AG10803 (cell line): ENCODE measurements at regions not wholly inside any gene's neighbourhood (a gene's known extent, or its start where the extent isn't known, plus 50 kb on each side); places are given as distances from the start of the nearest gene placed in this dataset.
"Not testable (repeated sequence)": the region's sequence is repeated elsewhere in the genome, so short reads cannot be mapped to it uniquely, and the experiment has no call there.

ENCODE experiments used
- DNase-seq: peaks from one replicate; pipeline ENCODE4 v3.0.0; 2010; ENCODE audit warnings: low read depth
- H3K4me3 ChIP-seq: 2 replicates; pipeline ENCODE4 v1.5.1; 2011; ENCODE audit warnings: mild to moderate bottlenecking, low read length, control low read depth
- TF ChIP-seq, protein P1 (sequence below): conservative IDR thresholded peaks from 2 replicates; pipeline ENCODE4 v1.5.1; 2011; ENCODE audit warnings: mild to moderate bottlenecking, low read length, control low read depth, inconsistent platforms

DNA sequence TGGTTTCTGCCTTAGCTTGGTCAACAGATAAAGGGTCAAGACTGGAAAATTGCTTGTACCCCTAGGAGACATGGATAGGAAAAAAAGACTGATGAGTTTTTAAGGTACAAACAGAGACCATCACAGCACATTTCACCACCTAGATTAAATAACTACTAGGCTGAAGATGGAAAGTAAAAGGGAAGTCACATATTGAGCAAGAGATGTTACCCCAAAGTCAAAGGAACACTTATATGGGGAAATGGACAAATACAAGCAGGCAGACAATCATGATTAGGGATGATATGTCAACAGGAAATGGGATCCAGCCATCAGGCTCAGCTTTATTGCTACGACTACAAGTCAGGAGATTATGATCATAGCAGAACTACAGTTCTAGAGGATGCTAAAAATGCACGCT lies 1643.1 kb upstream of the CELF4 start:
- TF ChIP-seq, protein P1, sequence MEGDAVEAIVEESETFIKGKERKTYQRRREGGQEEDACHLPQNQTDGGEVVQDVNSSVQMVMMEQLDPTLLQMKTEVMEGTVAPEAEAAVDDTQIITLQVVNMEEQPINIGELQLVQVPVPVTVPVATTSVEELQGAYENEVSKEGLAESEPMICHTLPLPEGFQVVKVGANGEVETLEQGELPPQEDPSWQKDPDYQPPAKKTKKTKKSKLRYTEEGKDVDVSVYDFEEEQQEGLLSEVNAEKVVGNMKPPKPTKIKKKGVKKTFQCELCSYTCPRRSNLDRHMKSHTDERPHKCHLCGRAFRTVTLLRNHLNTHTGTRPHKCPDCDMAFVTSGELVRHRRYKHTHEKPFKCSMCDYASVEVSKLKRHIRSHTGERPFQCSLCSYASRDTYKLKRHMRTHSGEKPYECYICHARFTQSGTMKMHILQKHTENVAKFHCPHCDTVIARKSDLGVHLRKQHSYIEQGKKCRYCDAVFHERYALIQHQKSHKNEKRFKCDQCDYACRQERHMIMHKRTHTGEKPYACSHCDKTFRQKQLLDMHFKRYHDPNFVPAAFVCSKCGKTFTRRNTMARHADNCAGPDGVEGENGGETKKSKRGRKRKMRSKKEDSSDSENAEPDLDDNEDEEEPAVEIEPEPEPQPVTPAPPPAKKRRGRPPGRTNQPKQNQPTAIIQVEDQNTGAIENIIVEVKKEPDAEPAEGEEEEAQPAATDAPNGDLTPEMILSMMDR, result no peak
- no peak overlapping the region for H3K4me3 ChIP-seq
- DNase-seq, result no peak

DNA sequence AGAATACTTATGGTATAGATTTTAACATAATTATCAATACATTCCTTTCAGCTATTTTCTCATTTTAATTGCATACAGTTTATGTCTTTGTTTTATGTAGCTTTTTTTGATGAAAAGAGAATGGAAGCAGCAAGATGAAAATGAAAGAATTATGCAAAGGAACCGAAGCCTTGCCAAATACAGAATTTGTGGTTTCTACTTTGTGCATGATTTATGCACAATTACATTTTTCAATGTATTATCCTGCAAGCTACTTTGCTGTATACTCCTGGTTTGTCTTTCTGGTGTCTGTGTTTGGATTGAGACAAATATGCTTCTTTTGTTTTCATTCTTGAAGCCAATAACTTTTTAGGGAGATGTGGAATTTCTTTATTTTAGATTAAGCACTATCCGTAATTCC lies 1642.6 kb upstream of the CELF4 start:
- no peak for DNase-seq
- TF ChIP-seq, protein P1, result no peak
- H3K4me3 ChIP-seq, result no peak overlapping the region

DNA sequence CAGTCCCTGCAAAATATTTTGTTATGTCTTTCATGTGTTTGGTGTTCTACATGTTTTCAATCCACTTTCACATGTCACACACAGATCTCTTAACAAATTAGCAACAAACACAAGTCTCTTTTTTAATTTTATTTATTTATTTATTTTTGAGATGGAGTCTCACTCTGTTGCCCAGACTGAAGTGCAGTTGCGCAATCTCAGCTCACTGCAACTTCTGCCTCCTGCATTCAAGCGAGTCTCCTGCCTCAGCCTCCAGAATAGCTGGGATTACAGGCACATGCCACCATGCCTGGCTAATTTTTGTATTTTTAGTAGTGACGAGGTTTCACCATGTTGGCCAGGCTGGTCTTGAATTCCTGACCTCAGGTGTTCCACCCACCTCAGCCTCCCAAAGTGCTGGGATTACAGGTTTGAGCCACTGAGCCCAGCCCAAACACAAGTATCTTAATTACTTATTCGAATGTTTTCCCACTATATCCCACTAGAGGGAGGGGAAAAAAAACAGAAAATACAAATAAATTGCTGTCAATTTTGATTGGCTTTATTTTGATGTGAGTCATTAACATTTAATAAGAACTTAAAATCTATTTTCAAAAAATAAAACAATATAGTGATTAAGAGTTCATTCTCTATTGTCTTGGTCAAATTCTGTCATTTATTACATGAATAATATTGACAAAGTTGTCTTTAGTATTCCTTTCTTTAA lies 1641.0 kb upstream of the CELF4 start:
- not testable (repeated sequence) for DNase-seq, H3K4me3 ChIP-seq

DNA sequence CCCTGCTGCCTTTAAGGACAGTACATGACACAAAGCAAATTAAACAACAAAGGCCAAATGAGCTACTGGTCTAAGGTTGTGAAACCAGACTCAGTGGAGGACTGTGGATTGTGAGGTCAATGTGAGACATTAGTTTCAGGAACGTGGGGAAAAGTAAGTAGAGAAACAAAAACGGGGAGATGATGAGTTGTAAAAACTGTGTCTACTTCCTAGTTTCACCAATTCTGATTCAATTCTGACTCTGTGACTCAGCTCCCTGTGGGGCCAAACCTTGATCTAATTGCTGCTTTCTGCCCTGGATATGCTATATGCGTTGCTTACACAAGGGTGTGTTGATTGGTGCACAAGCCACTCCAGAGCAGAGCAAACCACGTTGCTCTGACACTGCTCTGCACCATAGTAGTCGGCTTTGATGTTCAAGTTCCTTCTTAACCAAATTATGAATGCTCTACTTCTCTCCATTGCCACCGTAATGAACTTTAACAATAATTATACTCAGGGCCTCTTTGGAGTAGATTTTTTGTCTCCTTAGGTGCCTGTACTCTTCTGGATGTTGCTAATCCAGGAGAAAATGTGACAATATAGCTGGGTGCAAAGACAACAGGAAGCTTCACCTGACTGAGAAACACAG lies 1640.1 kb upstream of the CELF4 start:
- no peak overlapping the region for H3K4me3 ChIP-seq
- TF ChIP-seq, protein P1, result no peak
- DNase-seq, result no peak

DNA sequence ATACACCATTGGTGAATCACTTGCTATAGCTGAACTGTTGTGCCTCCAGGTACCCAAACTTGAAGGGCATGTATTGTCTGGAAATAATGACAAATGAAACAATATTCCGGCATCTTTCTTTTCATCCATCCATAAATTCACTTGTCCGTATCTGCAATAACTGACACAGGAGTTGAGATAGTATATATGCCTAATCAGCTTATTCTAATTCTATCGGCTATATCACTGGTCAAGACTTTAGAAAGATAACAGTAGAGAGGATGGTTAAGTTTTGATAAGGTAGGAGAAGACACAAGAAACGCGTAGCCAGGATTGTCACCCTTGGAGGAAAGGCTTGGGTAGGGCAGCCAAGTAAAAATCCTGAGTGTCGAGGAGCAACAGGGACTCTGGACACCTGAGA lies 1634.6 kb upstream of the CELF4 start:
- DNase-seq, result no peak
- TF ChIP-seq, protein P1, result no peak
- H3K4me3 ChIP-seq, result no peak overlapping the region

DNA sequence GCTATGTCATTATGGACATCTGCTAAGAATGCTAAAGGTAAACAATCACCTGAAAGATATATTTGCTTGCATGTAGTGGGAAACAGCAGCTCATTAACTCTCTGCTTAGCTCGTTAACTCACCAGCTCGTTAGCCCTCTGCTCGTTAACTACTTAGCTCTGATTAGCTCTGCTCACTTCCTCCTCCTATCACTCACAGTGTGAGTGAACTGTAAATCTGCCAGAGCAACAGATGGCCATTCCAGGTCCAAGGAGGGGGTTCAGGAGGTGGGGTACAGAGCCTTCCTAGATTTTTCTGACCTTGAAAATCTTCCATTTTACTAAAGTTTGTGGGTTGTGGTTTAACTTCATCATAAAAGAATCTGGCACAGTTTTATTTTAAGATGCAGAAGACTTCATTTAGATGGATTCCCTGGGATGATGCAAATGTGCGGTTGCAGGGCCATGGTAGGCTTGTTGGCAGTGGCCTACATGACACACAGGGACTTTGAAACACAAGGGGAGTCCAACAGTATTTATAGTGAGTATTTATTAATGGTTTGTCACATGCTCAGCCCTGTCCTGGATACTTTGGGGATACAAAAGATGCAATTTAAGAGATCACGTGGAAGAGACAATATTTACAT lies 1633.7 kb upstream of the CELF4 start:
- TF ChIP-seq, protein P1, result no peak
- no peak for DNase-seq
- H3K4me3 ChIP-seq, result no peak overlapping the region

DNA sequence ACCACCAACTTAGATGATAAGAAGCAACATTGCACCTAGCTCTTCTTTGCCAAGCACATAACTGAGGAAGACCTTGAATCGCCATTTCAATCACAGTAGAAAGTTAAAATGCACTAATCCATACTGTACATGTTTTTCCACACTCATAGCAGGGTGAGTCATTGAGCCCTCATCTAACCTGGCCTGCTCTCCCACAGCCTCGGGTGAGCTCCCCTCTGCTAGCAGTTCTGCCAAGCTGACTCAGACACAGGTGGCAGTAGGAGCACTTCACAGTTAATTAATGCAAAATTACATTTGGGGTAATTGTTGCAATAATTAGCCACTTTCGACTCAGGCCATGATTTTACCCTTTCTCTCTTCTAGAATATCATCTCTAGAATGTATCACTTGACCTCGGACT lies 1632.8 kb upstream of the CELF4 start:
- no peak overlapping the region for H3K4me3 ChIP-seq
- TF ChIP-seq, protein P1, result no peak
- DNase-seq, result no peak
